OCI-LY3 (cell line): ENCODE measurements at regions not wholly inside any gene's neighbourhood (a gene's known extent, or its start where the extent isn't known, plus 50 kb on each side); places are given as distances from the start of the nearest gene placed in this dataset.

Experiments
- H2AFZ ChIP-seq: fragments of 200-600, 300-600 bp; shearing (Covaris generic); 2 replicates; pipeline ENCODE4 v1.6.0; 2014; ENCODE audit warnings: antibody characterized with exemption, low read depth, low read length
- H3K27ac ChIP-seq: fragments of 200-600, 300-600 bp; sonication (generic); 2 replicates; pipeline ENCODE4 v1.5.1; 2014; ENCODE audit warnings: mild to moderate bottlenecking, low read length, moderate library complexity, mixed read lengths
- H3K27me3 ChIP-seq: fragments of 200-600, 300-600 bp; sonication (generic); 2 replicates; pipeline ENCODE4 v1.6.1; 2014; ENCODE audit warnings: low read depth, low read length, mixed read lengths
- H3K36me3 ChIP-seq: fragments of 200-600, 300-600 bp; sonication (generic); replicated peaks from 2 replicates; pipeline ENCODE3; 2014; ENCODE audit warnings: low read depth, low read length, mixed read lengths
- H3K4me1 ChIP-seq: fragments of 300-600, 200-600 bp; sonication (generic); 2 replicates; pipeline ENCODE4 v1.6.1; 2014; ENCODE audit warnings: low read length, mixed read lengths
- H3K4me2 ChIP-seq: fragments of 200-600, 300-600 bp; sonication (generic); 2 replicates; pipeline ENCODE4 v1.6.1; 2014; ENCODE audit warnings: low read length, mixed read lengths
- H3K4me3 ChIP-seq: fragments of 300-600, 200-600 bp; sonication (generic); 2 replicates; pipeline ENCODE4 v1.5.1; 2014; ENCODE audit warnings: antibody characterized with exemption, mild to moderate bottlenecking, low read length, moderate library complexity
- H3K79me2 ChIP-seq: fragments of 300-600, 200-600 bp; shearing (Covaris generic); 2 replicates; pipeline ENCODE4 v1.6.1; 2014; ENCODE audit warnings: mild to moderate bottlenecking, low read length, mixed read lengths
- H3K9ac ChIP-seq: fragments of 300-600, 200-600 bp; shearing (Covaris generic); 2 replicates; pipeline ENCODE4 v1.6.0; 2014; ENCODE audit warnings: mild to moderate bottlenecking, low read length, moderate library complexity
- H3K9me3 ChIP-seq: fragments of 200-600, 300-600 bp; shearing (Covaris generic); 2 replicates; pipeline ENCODE4 v1.6.1; 2014; ENCODE audit warnings: low read length, mixed read lengths; ENCODE audit not compliant: insufficient read depth
- H4K20me1 ChIP-seq: fragments of 200-600, 300-600 bp; sonication (generic); 2 replicates; pipeline ENCODE4 v1.6.1; 2016; ENCODE audit warnings: low read length, mixed read lengths; ENCODE audit not compliant: insufficient read depth
- EZH2phosphoT487 ChIP-seq: fragments of 200-600 bp; shearing (Covaris generic); IDR thresholded peaks from 2 replicates; pipeline ENCODE4 v1.6.1; 2018; ENCODE audit warnings: antibody characterized with exemption, mixed run types, low read depth
- TF ChIP-seq, protein P1 (sequence below): fragments of 200-600, 300-600 bp; sonication (generic); IDR thresholded peaks from 2 replicates; pipeline ENCODE4 v1.5.1; 2014; ENCODE audit warnings: antibody characterized with exemption, low read length, low read depth

DNA sequence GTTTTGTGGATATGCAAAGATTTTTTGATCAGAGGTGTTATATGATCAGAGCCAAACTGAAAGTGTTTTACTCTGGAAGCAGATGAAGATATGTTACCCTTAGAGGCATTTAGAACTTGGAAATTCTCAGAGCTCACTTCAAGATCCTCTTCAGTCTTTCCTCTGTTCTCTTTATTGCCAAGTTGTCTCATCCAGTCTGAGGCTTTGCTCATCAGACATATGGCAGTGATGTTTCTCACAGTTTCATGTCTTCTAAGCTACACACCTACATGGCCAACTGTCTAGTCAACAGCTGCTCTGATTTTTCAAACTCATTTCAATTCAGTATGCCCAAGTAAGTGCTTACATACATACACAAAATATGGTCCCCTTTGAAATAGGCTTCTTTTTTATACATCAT is 1504.3 kb upstream of the PIK3C3 start:
- no peak for TF ChIP-seq EZH2phosphoT487
- TF ChIP-seq, protein P1, sequence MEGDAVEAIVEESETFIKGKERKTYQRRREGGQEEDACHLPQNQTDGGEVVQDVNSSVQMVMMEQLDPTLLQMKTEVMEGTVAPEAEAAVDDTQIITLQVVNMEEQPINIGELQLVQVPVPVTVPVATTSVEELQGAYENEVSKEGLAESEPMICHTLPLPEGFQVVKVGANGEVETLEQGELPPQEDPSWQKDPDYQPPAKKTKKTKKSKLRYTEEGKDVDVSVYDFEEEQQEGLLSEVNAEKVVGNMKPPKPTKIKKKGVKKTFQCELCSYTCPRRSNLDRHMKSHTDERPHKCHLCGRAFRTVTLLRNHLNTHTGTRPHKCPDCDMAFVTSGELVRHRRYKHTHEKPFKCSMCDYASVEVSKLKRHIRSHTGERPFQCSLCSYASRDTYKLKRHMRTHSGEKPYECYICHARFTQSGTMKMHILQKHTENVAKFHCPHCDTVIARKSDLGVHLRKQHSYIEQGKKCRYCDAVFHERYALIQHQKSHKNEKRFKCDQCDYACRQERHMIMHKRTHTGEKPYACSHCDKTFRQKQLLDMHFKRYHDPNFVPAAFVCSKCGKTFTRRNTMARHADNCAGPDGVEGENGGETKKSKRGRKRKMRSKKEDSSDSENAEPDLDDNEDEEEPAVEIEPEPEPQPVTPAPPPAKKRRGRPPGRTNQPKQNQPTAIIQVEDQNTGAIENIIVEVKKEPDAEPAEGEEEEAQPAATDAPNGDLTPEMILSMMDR, result no peak
- Histone ChIP-seq H3K4me2 (no peak overlapping the region), H3K9ac (no peak overlapping the region), H4K20me1 (no peaks in the 10 kb centered on the region), H3K4me1 (no peaks in the 10 kb centered on the region), H3K79me2 (no peaks in the 10 kb centered on the region), H3K9me3 (no peaks in the 10 kb centered on the region), H3K4me3 (no peak overlapping the region), H3K36me3 (no peaks in the 10 kb centered on the region), H3K27ac (no peak overlapping the region), H2AFZ (no peak overlapping the region), H3K27me3 (no peaks in the 10 kb centered on the region)

DNA sequence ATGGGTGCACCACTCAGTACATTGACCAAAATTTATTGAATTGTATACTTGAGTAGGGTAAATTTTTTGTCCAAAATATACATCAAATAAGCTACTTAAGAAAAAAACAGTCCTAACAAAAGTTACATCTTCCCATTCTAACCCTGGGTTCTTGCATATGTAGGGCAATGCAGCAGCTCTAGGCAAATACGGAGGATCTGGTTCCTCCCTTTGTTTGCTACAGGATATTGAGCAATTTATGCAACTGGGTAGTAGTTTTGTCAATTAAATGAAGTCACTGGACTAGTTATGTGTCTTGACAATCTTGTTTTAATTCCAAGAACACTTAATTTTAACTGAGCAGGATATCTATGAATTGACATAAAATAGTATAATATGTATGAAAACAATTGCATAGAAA is 1507.2 kb upstream of the PIK3C3 start:
- H3K27ac ChIP-seq, result no peak overlapping the region
- no peak overlapping the region for H2AFZ ChIP-seq
- no peak overlapping the region for H3K9ac ChIP-seq
- H3K79me2 ChIP-seq, result no peaks in the 10 kb centered on the region
- H3K27me3 ChIP-seq, result no peaks in the 10 kb centered on the region
- no peaks in the 10 kb centered on the region for H3K36me3 ChIP-seq
- H3K9me3 ChIP-seq, result no peaks in the 10 kb centered on the region
- H3K4me1 ChIP-seq, result no peaks in the 10 kb centered on the region
- no peaks in the 10 kb centered on the region for H4K20me1 ChIP-seq
- TF ChIP-seq, protein P1, result no peak
- TF ChIP-seq EZH2phosphoT487, result no peak
- no peak overlapping the region for H3K4me2 ChIP-seq
- no peak overlapping the region for H3K4me3 ChIP-seq

DNA sequence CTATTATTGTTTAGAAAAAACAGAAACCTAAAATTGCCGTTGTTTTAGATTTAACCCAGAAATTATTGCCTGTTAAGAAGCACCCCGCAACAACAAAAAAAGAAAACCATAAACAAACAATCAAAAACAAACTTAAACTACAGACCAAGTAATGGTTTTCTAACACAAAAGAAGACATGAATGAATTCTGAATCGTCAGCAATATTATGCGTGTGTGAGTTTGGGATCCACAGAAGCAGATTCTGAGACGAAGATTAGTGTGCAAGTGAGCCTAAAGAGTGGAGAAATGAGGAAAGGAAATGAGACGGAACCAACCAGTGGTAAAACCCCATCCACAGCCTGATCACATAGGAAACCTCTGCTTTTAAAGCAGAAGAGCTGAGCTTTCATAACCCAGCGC is 1514.9 kb upstream of the PIK3C3 start:
- Histone ChIP-seq H3K79me2 (no peaks in the 10 kb centered on the region), H3K9me3 (no peaks in the 10 kb centered on the region), H3K36me3 (no peaks in the 10 kb centered on the region), H3K27me3 (no peaks in the 10 kb centered on the region), H3K27ac (no peak overlapping the region), H3K4me1 (peaks cover 4% of the 10 kb centered on the region; the same call in 1 of the 2 replicates), H3K4me2 (no peak overlapping the region), H4K20me1 (no peaks in the 10 kb centered on the region), H2AFZ (0 out of 2 replicates have a peak overlapping the region, but pooled peaks have one; percentile 4), H3K9ac (no peak overlapping the region), H3K4me3 (no peak overlapping the region)
- no peak for TF ChIP-seq EZH2phosphoT487
- TF ChIP-seq, protein P1, result no peak

DNA sequence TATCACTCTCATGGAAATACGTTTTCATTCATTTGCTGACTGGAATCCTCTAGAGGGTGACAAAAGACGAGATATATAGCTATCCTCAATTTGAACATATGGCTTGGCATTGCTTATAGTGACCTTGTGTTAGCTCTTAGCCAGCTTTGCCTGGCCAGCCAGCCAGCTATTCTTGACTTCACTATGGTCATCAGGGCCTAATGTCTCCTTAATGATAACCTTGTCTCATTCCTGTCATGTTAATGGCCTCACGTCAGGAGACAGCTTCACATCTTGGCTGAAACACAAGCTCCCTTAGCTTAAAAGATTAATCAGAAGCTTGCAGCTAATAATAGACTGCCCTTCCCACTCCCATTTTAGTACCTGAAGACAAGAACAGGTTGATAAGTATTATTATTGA is 1517.5 kb upstream of the PIK3C3 start:
- Histone ChIP-seq H3K4me1 (peaks cover 4% of the 10 kb centered on the region; the same call in 1 of the 2 replicates), H3K27ac (no peak overlapping the region), H3K9me3 (no peaks in the 10 kb centered on the region), H3K4me2 (no peak overlapping the region), H3K36me3 (no peaks in the 10 kb centered on the region), H3K79me2 (no peaks in the 10 kb centered on the region), H4K20me1 (no peaks in the 10 kb centered on the region), H2AFZ (no peak overlapping the region), H3K9ac (no peak overlapping the region), H3K27me3 (no peaks in the 10 kb centered on the region), H3K4me3 (no peak overlapping the region)
- no peak for TF ChIP-seq EZH2phosphoT487
- TF ChIP-seq, protein P1, result peak; percentile 52
